H1 (cell line): ENCODE measurements at regions not wholly inside any gene's neighbourhood (a gene's known extent, or its start where the extent isn't known, plus 50 kb on each side); places are given as distances from the start of the nearest gene placed in this dataset.

Experiments used
- CTCF ChIA-PET: fragments of 300-600 bp; sonication (Branson Sonifier 250); formaldehyde crosslinking; loops from one replicate; lab custom pipeline; 2021; ENCODE audit not compliant: partially characterized antibody; lab: Charles Lee
- POLR2A ChIA-PET: fragments of 300-600 bp; sonication (Branson Sonifier 250); formaldehyde crosslinking; loops from one replicate; lab custom pipeline; 2021; ENCODE audit warnings: inconsistent platforms; ENCODE audit not compliant: partially characterized antibody; lab: Charles Lee
- DNase-seq, 2 experiments: peaks; one replicate each; pipeline versions ENCODE4 v3.0.0 to v3.0.0-alpha.2; 2010 to 2022; ENCODE audit warnings: low spot score in 2 of 2, low read depth in 1 of 2, mixed read lengths in 1 of 2
- FAIRE-seq: peaks from 2 replicates; lab custom pipeline; 2011; peaks lifted over from hg19 to GRCh38; lab: Jason Lieb, UNC
- H2AFZ ChIP-seq: 2 replicates; pipeline ENCODE4 v1.8.1; 2012; ENCODE audit warnings: low read length, inconsistent platforms
- H2AK5ac ChIP-seq: 2 replicates; pipeline ENCODE4 v1.6.1; 2013; ENCODE audit warnings: low read depth, low read length
- H2BK120ac ChIP-seq: replicated peaks from 2 replicates; pipeline ENCODE3; 2013; ENCODE audit warnings: low read depth, low read length, inconsistent platforms
- H2BK12ac ChIP-seq: 2 replicates; pipeline ENCODE4 v1.6.1; 2013; ENCODE audit warnings: low read depth, low read length
- H2BK15ac ChIP-seq: 2 replicates; pipeline ENCODE4 v1.6.1; 2013; ENCODE audit warnings: low read length
- H2BK20ac ChIP-seq: 2 replicates; pipeline ENCODE4 v1.6.1; 2013; ENCODE audit warnings: low read length
- H2BK5ac ChIP-seq: 2 replicates; pipeline ENCODE4 v1.6.1; 2013; ENCODE audit warnings: low read depth, low read length
- H3K14ac ChIP-seq: 2 replicates; pipeline ENCODE4 v1.6.1; 2013; ENCODE audit warnings: inconsistent platforms; ENCODE audit not compliant: insufficient read length
- H3K18ac ChIP-seq: 2 replicates; pipeline ENCODE4 v1.6.1; 2013; ENCODE audit warnings: low read length; ENCODE audit errors: extremely low read depth
- H3K23ac ChIP-seq: 2 replicates; pipeline ENCODE4 v1.6.1; 2013; ENCODE audit warnings: inconsistent platforms; ENCODE audit not compliant: insufficient read length
- H3K23me2 ChIP-seq: 2 replicates; pipeline ENCODE4 v1.6.1; 2013; ENCODE audit warnings: low read depth, low read length
- H3K27ac ChIP-seq: 2 replicates; pipeline ENCODE4 v1.6.1; 2011; ENCODE audit warnings: low read depth, low read length, inconsistent platforms
- H3K27me3 ChIP-seq, 4 experiments: replicated peaks in 1 of 4; 1 replicate in 1 of 4; 2 replicates in 3 of 4; pipeline versions ENCODE4 v1.6.1 to v1.8.1; 2011 to 2013; ENCODE audit warnings: low read length in 3 of 4, mild to moderate bottlenecking in 3 of 4, inconsistent platforms in 2 of 4, mixed read lengths in 2 of 4, moderate library complexity in 1 of 4; ENCODE audit not compliant: control insufficient read depth in 3 of 4, insufficient read depth in 3 of 4; ENCODE audit errors: extremely low read depth in 1 of 4
- H3K36me3 ChIP-seq, 4 experiments: 2 replicates each; pipeline versions ENCODE4 v1.6.1 to v1.8.1; 2011 to 2013; ENCODE audit warnings: mild to moderate bottlenecking in 4 of 4, low read length in 3 of 4, moderate library complexity in 2 of 4, control low read depth in 1 of 4, inconsistent platforms in 1 of 4; ENCODE audit not compliant: insufficient read depth in 4 of 4, control insufficient read depth in 2 of 4
- H3K4ac ChIP-seq: replicated peaks from 2 replicates; pipeline ENCODE3; 2013; ENCODE audit warnings: low read length, low read depth, mixed read lengths, inconsistent platforms; ENCODE audit not compliant: insufficient read length
- H3K4me1 ChIP-seq, 4 experiments: replicated peaks in 1 of 4; 1 replicate in 1 of 4; 2 replicates in 3 of 4; pipeline versions ENCODE4 v1.6.1 to v1.8.1; 2011 to 2013; ENCODE audit warnings: low read length in 3 of 4, inconsistent platforms in 2 of 4, mixed read lengths in 1 of 4; ENCODE audit not compliant: insufficient read depth in 4 of 4, control insufficient read depth in 3 of 4
- H3K4me2 ChIP-seq, 2 experiments: 2 replicates each; pipeline versions ENCODE4 v1.6.1 to v1.8.1; 2011 to 2013; ENCODE audit warnings: low read depth in 2 of 2, low read length in 2 of 2, control low read depth in 1 of 2, inconsistent platforms in 1 of 2, mild to moderate bottlenecking in 1 of 2; ENCODE audit not compliant: insufficient read depth in 1 of 2
- H3K4me3 ChIP-seq, 4 experiments: fragments of 200-600, 300-600 bp in 1 of 4; sonication (generic), shearing (Covaris generic), sonication (Bioruptor Twin) in 1 of 4; 2 replicates each; pipeline versions ENCODE4 v1.5.1 to v1.8.1; 2011 to 2016; ENCODE audit warnings: low read length in 4 of 4, low read depth in 3 of 4, control low read depth in 2 of 4, inconsistent platforms in 2 of 4, mild to moderate bottlenecking in 2 of 4, mixed read lengths in 1 of 4, moderate library complexity in 1 of 4; ENCODE audit not compliant: insufficient read depth in 2 of 4; ENCODE audit errors: extremely low read depth in 1 of 4
- H3K56ac ChIP-seq: replicated peaks from 2 replicates; pipeline ENCODE3; 2013; ENCODE audit warnings: low read depth, mild to moderate bottlenecking, mixed read lengths, low read length, inconsistent platforms; ENCODE audit not compliant: insufficient read length
- H3K79me1 ChIP-seq: 2 replicates; pipeline ENCODE4 v1.6.1; 2013; ENCODE audit warnings: low read depth, low read length, control low read depth
- H3K79me2 ChIP-seq, 2 experiments: 2 replicates each; pipeline versions ENCODE4 v1.6.1 to v1.8.1; 2012 to 2013; ENCODE audit warnings: low read length in 2 of 2, mild to moderate bottlenecking in 2 of 2, inconsistent platforms in 1 of 2; ENCODE audit not compliant: insufficient read depth in 2 of 2, control insufficient read depth in 1 of 2
- H3K9ac ChIP-seq, 4 experiments: replicated peaks in 1 of 4; 1 replicate in 1 of 4; 2 replicates in 3 of 4; pipeline versions ENCODE4 v1.6.1 to v1.8.1; 2011 to 2013; ENCODE audit warnings: low read depth in 3 of 4, low read length in 3 of 4, control low read depth in 2 of 4, mild to moderate bottlenecking in 2 of 4, moderate library complexity in 2 of 4, inconsistent platforms in 1 of 4; ENCODE audit errors: extremely low read depth in 1 of 4
- H3K9me3 ChIP-seq, 2 experiments: 2 replicates each; pipeline versions ENCODE4 v1.6.1 to v1.8.1; 2012 to 2013; ENCODE audit warnings: mild to moderate bottlenecking in 2 of 2, moderate library complexity in 2 of 2, control low read depth in 1 of 2, inconsistent platforms in 1 of 2, low read depth in 1 of 2, low read length in 1 of 2, mixed read lengths in 1 of 2; ENCODE audit not compliant: insufficient read depth in 2 of 2
- H4K20me1 ChIP-seq, 2 experiments: replicated peaks in 1 of 2; 2 replicates each; pipeline versions ENCODE3 to v1.8.1; 2011 to 2013; ENCODE audit warnings: inconsistent platforms in 2 of 2, low read length in 2 of 2, mild to moderate bottlenecking in 1 of 2; ENCODE audit not compliant: insufficient read depth in 2 of 2, control insufficient read depth in 1 of 2
- H4K5ac ChIP-seq: 2 replicates; pipeline ENCODE4 v1.6.1; 2013; ENCODE audit warnings: low read length, low read depth, mixed read lengths, inconsistent platforms; ENCODE audit not compliant: insufficient read length
- H4K8ac ChIP-seq: 2 replicates; pipeline ENCODE4 v1.8.0; 2013; ENCODE audit warnings: mild to moderate bottlenecking, moderate library complexity, low read length, inconsistent platforms; ENCODE audit not compliant: insufficient read depth; ENCODE audit errors: extremely low read depth
- H4K91ac ChIP-seq: replicated peaks from 2 replicates; pipeline ENCODE3; 2013; ENCODE audit warnings: low read length, mixed read lengths, inconsistent platforms; ENCODE audit not compliant: insufficient read length
- BACH1 ChIP-seq: IDR thresholded peaks from 2 replicates; pipeline ENCODE4 v1.6.1; 2012; ENCODE audit warnings: low read length, improper control_type of control experiment
- CREB1 ChIP-seq: IDR thresholded peaks from 2 replicates; pipeline ENCODE4 v1.6.1; 2012; ENCODE audit warnings: inconsistent platforms
- CTCF ChIP-seq, 3 experiments: IDR thresholded peaks; 1 replicate in 2 of 3; 2 replicates in 1 of 3; pipeline versions ENCODE4 v1.5.1 to v1.6.1; 2011; ENCODE audit warnings: low read length in 3 of 3, mild to moderate bottlenecking in 3 of 3, inconsistent platforms in 2 of 3, low read depth in 1 of 3, moderate library complexity in 1 of 3; ENCODE audit not compliant: insufficient read depth in 1 of 3; ENCODE audit errors: control extremely low read depth in 1 of 3
- EGR1 ChIP-seq: IDR thresholded peaks from 2 replicates; pipeline ENCODE4 v1.6.1; 2011; ENCODE audit warnings: low read depth, low read length, borderline replicate concordance
- GTF2F1 ChIP-seq: IDR thresholded peaks from 2 replicates; pipeline ENCODE4 v1.6.1; 2012; ENCODE audit warnings: low read depth, low read length, improper control_type of control experiment, borderline replicate concordance
- JUND ChIP-seq: IDR thresholded peaks from 2 replicates; pipeline ENCODE4 v1.6.1; 2011; ENCODE audit warnings: mild to moderate bottlenecking, improper control_type of control experiment, low read length
- NANOG ChIP-seq: IDR thresholded peaks from 2 replicates; pipeline ENCODE4 v1.6.1; 2011; ENCODE audit warnings: low read length, low read depth, mild to moderate bottlenecking, inconsistent platforms; ENCODE audit not compliant: insufficient read depth, poor library complexity, severe bottlenecking
- POLR2A ChIP-seq, 2 experiments: IDR thresholded peaks; 1 replicate in 1 of 2; 2 replicates in 1 of 2; pipeline ENCODE4 v1.6.1; 2011; ENCODE audit warnings: low read depth in 2 of 2, low read length in 2 of 2, mild to moderate bottlenecking in 2 of 2; ENCODE audit errors: control extremely low read depth in 1 of 2
- RXRA ChIP-seq: IDR thresholded peaks from 2 replicates; pipeline ENCODE4 v1.6.1; 2011; ENCODE audit warnings: low read depth, mild to moderate bottlenecking, low read length, moderate library complexity; ENCODE audit not compliant: insufficient read depth
- SIX5 ChIP-seq: IDR thresholded peaks from 2 replicates; pipeline ENCODE4 v1.6.1; 2011; ENCODE audit warnings: mild to moderate bottlenecking, low read depth, low read length
- SP4 ChIP-seq: IDR thresholded peaks from 2 replicates; pipeline ENCODE4 v1.6.1; 2012; ENCODE audit warnings: low read length, inconsistent platforms
- SRF ChIP-seq: IDR thresholded peaks from 2 replicates; pipeline ENCODE4 v1.6.1; 2011; ENCODE audit warnings: mild to moderate bottlenecking, low read depth, low read length, moderate library complexity
- TCF12 ChIP-seq: IDR thresholded peaks from 2 replicates; pipeline ENCODE4 v1.6.1; 2011; ENCODE audit warnings: low read depth, mild to moderate bottlenecking, low read length
- YY1 ChIP-seq: IDR thresholded peaks from 2 replicates; pipeline ENCODE4 v1.6.1; 2011; ENCODE audit warnings: low read depth, mild to moderate bottlenecking, low read length
- WGBS, 2 experiments: shearing (Covaris generic) in 1 of 2; methylation state at CpG; one replicate each; pipeline versions ENCODE4 v1.1.6 to v1.1.7; 2013 to 2015; ENCODE audit warnings: low lambda C conversion rate in 2 of 2, mixed read lengths in 2 of 2, inconsistent platforms in 1 of 2, low coverage in 1 of 2, missing lambda C conversion rate in 1 of 2; ENCODE audit not compliant: insufficient replicate concordance in 2 of 2, insufficient coverage in 1 of 2, insufficient read length in 1 of 2; ENCODE audit errors: extremely low coverage in 1 of 2, missing lambda C conversion rate in 1 of 2; 5-methylcytosine and 5-hydroxymethylcytosine counted together

GRCh38 chr10:78777867-78778266 lies 290.9 kb upstream of the ZMIZ1 start:
- Histone ChIP-seq H2AFZ (no peak overlapping the region), H3K36me3 (no peaks in the 10 kb centered on the region), H3K27me3 (no peaks in the 10 kb centered on the region; a peak in 2 of 7 replicates), H4K91ac (no peak overlapping the region), H4K20me1 (no peaks in the 10 kb centered on the region), H2BK20ac (no peak overlapping the region), H4K8ac (peak overlapping the region; percentile 69; the same call in 1 of the 2 replicates), H2BK15ac (no peak overlapping the region), H3K18ac (0 out of 2 replicates have a peak overlapping the region, but pooled peaks have one; percentile 67), H2BK5ac (peak overlapping the region; percentile 78), H4K5ac (no peak overlapping the region), H3K27ac (no peak overlapping the region), H3K23me2 (no peaks in the 10 kb centered on the region), H3K9me3 (no peaks in the 10 kb centered on the region), H2BK120ac (no peak overlapping the region), H3K4ac (no peak overlapping the region), H2BK12ac (no peak overlapping the region), H3K23ac (no peak overlapping the region), H3K4me1 (peaks cover 0 to 10% (median 2%) of the 10 kb centered on the region in 4 experiments; a peak in 3 of 7 replicates), H3K4me3 (no peak overlapping the region), H3K56ac (no peak overlapping the region), H3K9ac (no peak overlapping the region), H2AK5ac (no peak overlapping the region), H3K14ac (no peak overlapping the region), H3K4me2 (no peak overlapping the region), H3K79me2 (no peaks in the 10 kb centered on the region), H3K79me1 (no peaks in the 10 kb centered on the region)
- FAIRE-seq, result no peak
- ChIA-PET POLR2A (interaction anchor here (1.0 kb wide), 1 partner anchor 15 kb away, joined by 3 read pairs; no protein-coding TSS in a partner anchor), CTCF (interaction anchor here (0.6 to 1.5 kb wide), 4 partner anchors 15 to 34 kb away, joined by 3 to 4 read pairs (median 3); no protein-coding TSS in a partner anchor)
- WGBS, 2 experiments, result 84% methylated on average over 5 of the region's 5 CpGs; no CpG with 5 or more reads in 1 of the 2 experiments
- no peak for DNase-seq
- no peak for TF ChIP-seq CREB1
- no peak for TF ChIP-seq BACH1
- no peak for TF ChIP-seq JUND
- TF ChIP-seq POLR2A (IDR thresholded peaks at IDR 0.05; ENCODE audit: control extremely low read depth in 1 of 2, low read depth in 2 of 2, low read length in 2 of 2), result no peak
- no peak for TF ChIP-seq SP4
- no peak for TF ChIP-seq SRF
- TF ChIP-seq EGR1, result no peak
- no peak for TF ChIP-seq NANOG
- TF ChIP-seq GTF2F1, result no peak
- TF ChIP-seq CTCF (IDR thresholded peaks at IDR 0.05; ENCODE audit: control extremely low read depth in 1 of 3, insufficient read depth in 1 of 3, low read depth in 1 of 3, low read length in 3 of 3), result no peak
- no peak for TF ChIP-seq TCF12
- no peak for TF ChIP-seq SIX5
- no peak for TF ChIP-seq RXRA
- no peak for TF ChIP-seq YY1
